Fibroblast of upper back skin (primary cell): ENCODE measurements at regions not wholly inside any gene's neighbourhood (a gene's known extent, or its start where the extent isn't known, plus 50 kb on each side); places are given as distances from the start of the nearest gene placed in this dataset.

Source experiments
- DNase-seq: peaks from one replicate; pipeline ENCODE4 v3.0.0-alpha.2; 2013

GRCh38 chr5:74282490-74282889 is 358.0 kb downstream of the ENC1 start:
- no peak for DNase-seq

- no peak for DNase-seq
Observed at GRCh38 chr5:74281166-74281565, 359.4 kb downstream of the ENC1 start.

GRCh38 chr5:74280306-74280705 is 360.2 kb downstream of the ENC1 start:
- DNase-seq, result no peak

DNA sequence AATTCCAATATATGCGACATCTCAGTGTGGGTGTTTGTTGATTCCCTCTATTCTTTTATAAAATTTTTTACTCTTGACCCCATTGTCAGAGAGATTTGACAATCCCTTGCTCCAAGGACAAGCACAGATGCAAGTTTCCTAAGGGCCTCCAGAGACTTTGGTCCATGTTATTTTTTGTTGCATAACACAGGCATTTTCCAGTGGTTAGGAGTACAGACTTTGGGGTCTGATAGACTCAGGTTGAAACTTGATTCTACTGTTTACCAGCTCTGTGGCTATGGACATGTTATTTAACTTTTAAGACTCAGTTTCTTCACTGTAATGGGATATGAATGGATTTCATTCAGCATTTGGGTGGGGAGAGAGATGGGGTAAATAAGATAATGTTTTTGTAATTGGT is 361.3 kb downstream of the ENC1 start:
- no peak for DNase-seq

DNA sequence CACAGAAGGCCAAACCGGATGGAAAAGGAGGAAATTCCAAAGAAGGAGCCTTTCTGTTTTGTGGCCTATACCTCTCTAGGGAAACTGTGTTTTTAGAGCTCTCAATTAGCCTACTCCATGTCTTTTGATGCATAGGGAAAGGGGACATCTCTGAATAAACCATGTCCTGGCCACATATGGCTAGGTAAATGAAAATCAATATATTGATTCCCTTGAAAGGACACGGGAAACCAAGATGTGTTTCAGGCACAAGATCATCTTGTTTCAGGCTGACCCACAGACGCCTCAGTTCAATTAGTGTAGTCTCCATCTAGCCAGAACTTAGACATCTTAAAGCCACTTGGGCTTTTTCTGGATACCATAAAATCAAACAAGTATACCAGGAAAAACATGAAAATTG is 363.1 kb downstream of the ENC1 start:
- DNase-seq, result no peak

DNA sequence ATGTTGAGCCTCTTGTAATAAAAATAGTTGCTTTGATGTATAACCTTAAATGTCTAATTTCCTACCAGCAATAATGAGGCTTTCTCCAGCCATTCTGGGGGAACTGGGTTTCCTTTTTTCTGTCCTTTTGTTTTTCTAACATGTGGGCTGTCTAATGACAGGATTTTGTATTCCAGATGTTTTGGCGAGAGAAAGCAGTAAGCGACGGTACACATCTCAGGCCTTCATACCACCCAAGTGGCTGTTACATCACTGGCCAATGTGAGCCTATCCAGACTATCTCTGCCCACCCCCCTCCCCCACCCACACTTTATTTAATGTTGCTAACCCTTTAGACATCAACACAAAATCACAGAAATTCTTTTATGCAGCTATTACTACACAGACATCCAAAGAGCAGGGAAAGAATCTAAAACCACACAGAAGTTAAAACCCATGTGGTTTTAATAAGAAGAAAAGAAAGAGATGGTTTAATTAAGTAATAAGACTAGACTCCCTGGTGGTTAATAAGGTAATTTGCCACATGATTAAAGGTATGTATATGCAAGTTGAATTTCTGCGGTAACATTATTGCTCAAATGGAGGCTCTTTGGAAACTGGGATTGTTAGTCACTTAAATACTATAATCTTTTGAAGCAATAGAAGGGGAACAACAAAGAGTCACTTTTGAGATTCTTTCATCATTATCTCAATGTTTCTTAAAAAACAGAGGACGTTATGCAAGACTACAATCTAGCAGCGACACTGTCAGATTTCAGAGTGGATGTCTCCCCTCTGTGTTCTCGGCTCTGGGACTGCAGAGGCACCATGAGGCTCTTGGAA is 365.1 kb downstream of the ENC1 start:
- peak; percentile 93 for DNase-seq

- peak; percentile 56 for DNase-seq
Observed at GRCh38 chr5:74274326-74274725, 366.2 kb downstream of the ENC1 start.

- DNase-seq, result peak; percentile 92
Observed at GRCh38 chr5:74272831-74273451, 367.6 kb downstream of the ENC1 start.

- peak; percentile 86 for DNase-seq
Observed at GRCh38 chr5:74272024-74272775, 368.3 kb downstream of the ENC1 start.

DNA sequence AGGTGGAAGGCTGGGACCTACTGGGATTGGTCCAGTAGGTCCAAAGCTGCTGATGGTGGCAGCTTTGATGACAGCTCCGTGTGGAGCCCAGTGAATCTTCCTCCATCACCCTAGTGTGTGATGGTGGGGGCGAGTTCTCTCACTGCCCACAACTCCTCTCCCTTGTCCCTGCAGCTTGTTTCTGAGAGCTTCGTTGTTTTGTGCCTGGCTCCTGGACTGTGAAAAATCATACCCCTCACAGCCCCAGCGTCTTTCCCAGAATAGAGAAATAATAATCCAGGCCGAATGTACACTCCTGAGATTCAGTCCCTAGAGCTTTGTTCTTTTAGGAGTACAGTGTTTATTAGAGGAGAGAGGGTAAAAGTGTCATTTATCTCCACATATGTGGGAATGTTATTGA is 372.2 kb downstream of the ENC1 start:
- no peak for DNase-seq

DNA sequence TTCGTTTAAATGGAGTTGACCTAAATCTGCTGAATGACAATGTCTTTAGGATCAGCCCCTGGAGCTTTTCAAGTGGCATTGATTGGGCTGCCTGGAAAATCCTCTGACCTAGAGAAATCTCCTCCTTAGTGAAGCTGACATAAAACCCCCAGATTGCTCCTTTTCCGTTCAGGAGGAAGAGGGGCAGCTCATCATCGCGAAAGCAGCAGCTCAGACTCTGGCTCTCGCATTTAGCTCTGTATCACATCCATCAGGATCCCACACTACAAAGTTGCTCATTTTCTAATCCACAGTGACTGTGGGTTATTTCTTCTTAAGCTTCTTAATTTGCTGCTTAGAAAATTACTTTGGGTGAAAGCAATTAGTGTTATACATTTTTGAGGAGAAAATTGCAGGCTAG is 373.7 kb downstream of the ENC1 start:
- DNase-seq, result no peak

DNA sequence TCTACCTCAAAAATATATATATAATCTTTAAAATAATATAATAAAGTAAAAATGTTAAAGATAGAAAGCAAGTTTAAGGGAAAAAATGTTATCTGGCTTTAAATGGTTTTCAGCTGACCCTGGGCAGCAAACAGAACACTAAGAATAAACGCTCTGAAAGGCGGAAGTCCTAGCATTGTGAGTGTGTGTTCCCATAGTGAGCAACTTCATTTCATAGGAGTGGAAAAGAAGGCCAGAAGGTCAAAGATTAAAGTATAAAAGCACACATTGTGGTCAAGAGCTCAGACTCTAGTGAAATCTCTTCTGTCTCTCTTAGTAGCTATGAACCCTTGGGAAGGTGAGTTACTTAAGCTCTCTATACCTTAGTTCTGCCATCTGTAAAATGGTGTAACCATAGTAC is 374.4 kb downstream of the ENC1 start:
- DNase-seq, result no peak

GRCh38 chr5:74262544-74263207 is 377.9 kb downstream of the ENC1 start:
- DNase-seq, result no peak

- DNase-seq, result peak; percentile 69
Observed at GRCh38 chr5:74261866-74262265, 378.7 kb downstream of the ENC1 start.

GRCh38 chr5:74261421-74261820 is 379.1 kb downstream of the ENC1 start:
- DNase-seq, result no peak

- DNase-seq, result no peak
Observed at GRCh38 chr5:74259572-74259971, 381.0 kb downstream of the ENC1 start.

DNA sequence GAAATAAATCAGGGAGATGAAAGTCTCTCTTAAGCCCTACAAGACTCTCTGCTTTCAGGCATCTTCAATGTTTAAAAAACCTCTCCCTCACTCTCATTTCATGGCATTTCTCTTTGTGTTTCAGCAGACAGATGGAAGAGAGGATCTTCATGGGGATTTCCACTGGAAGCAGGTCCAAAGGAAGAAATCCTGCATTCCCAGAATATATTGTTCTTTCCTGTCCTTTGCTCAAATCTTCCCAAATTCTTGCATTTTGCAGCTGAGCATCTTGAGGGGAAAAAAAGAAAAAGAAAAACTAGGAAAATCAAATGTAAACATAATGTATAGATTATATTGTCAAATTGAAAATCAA is 382.2 kb downstream of the ENC1 start:
- DNase-seq, result no peak

GRCh38 chr5:74257645-74258313 is 382.7 kb downstream of the ENC1 start:
- DNase-seq, result no peak

- DNase-seq, result no peak
Observed at GRCh38 chr5:74257060-74257527, 383.4 kb downstream of the ENC1 start.

DNA sequence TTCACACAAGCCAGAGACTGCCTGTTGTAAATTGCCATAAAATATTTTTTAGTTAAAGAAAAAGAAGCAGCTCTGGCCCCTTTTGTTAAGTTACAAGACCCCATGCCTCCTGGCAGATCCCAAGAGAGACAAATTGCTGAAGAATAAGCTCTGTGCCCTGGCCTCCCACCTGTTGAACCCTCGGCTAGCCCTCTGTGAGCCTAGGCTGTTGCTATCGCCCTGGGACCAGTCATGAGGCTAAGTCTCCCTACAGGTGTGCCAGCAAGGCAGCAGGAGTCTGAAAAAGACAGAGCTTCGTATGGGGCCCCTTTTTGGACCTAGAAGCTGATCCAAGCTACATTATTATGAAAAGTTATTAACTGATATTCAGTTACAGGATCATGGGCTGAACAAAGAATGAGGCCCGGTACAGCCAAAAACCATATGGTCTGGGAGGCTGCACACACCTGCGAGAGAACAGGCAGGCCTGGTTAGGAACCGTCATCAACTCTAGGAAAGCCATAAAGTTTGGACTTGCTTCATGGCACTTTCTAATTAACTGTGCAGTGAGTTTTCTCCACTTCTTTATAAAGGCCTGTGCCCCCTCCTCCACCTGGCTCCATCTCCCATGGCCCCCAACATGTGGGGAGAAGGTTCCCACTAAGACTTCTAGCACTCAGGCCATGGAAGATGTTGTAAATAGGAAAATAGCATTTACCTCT is 384.7 kb downstream of the ENC1 start:
- no peak for DNase-seq

GRCh38 chr5:74254257-74254656 is 386.3 kb downstream of the ENC1 start:
- DNase-seq, result no peak

GRCh38 chr5:74252044-74252443 is 388.5 kb downstream of the ENC1 start:
- no peak for DNase-seq
